ENCODE measurements at regions not wholly inside any gene's neighbourhood (a gene's known extent, or its start where the extent isn't known, plus 50 kb on each side); places are given as distances from the start of the nearest gene placed in this dataset.

- POLR2A ChIA-PET (ENCODE audit: unreplicated experiment), result no interaction called here
- intact Hi-C loops (cut with micrococcal nuclease), result no loop called here
- H3K4me2 ChIP-seq (ENCODE audit: low read length), result no peak overlapping the region
- no peaks in the 10 kb centered on the region for H3K9me3 ChIP-seq (ENCODE audit: low read length)
- H3K27me3 ChIP-seq (ENCODE audit: low read length), result no peaks in the 10 kb centered on the region
- no peaks in the 10 kb centered on the region for H3K36me3 ChIP-seq (ENCODE audit: low read depth, low read length)
- CTCF ChIA-PET, result no interaction called here
- no peaks in the 10 kb centered on the region for H3K79me2 ChIP-seq (ENCODE audit: low read length)
- no peak for TF ChIP-seq EZH2 (IDR thresholded peaks at IDR 0.05; ENCODE audit: low read length, unreplicated experiment)
- H3K4me3 ChIP-seq (ENCODE audit: low read length), result no peak overlapping the region
- no peaks in the 10 kb centered on the region for H3K4me1 ChIP-seq (ENCODE audit: insufficient read depth, low read length)
- no peaks in the 10 kb centered on the region for H3F3A ChIP-seq (ENCODE audit: low read length, unreplicated experiment)
- H2AFZ ChIP-seq (ENCODE audit: low read length), result no peak overlapping the region
- no peak overlapping the region for H3K27ac ChIP-seq (ENCODE audit: low read length)
- ATAC-seq (no peak), DNase-seq (no peak)
- no peaks in the 10 kb centered on the region for H3K9me2 ChIP-seq (replicated peaks; ENCODE audit: low read length)
- no TSS peak for BruUV-seq (replicated peaks)
- no peak overlapping the region for H3K9ac ChIP-seq (ENCODE audit: low read length)
- H4K20me1 ChIP-seq (ENCODE audit: low read length), result no peaks in the 10 kb centered on the region
Observed at GRCh38 chr10:27413387-27413786, 90.7 kb upstream of the RAB18 start.

DNA sequence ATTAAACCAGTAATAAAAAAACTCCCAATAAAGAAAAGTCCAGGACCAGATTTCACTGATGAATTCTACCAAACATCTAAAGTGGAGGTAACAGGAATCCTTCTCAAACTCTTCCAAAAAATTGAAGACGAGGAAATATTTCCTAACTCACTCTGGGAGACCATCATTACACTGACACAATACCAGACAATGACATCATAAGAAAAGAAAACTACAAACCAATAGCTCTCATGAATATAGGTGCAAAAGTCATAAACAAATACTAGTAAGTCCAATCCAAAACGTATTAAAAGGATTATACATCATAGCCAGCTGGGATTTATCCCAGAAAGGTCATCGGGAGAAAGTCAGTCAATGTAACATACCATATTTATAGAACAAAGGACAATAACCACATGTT is 94.0 kb upstream of the RAB18 start:
- H3K4me1 ChIP-seq (ENCODE audit: insufficient read depth, low read length), result no peaks in the 10 kb centered on the region
- no peaks in the 10 kb centered on the region for H3K79me2 ChIP-seq (ENCODE audit: low read length)
- BruUV-seq (replicated peaks), result no TSS peak
- ChIA-PET POLR2A (ENCODE audit: unreplicated experiment) (no interaction called here), CTCF (no interaction called here)
- H2AFZ ChIP-seq (ENCODE audit: low read length), result no peak overlapping the region
- no peaks in the 10 kb centered on the region for H4K20me1 ChIP-seq (ENCODE audit: low read length)
- H3K9me3 ChIP-seq (ENCODE audit: low read length), result no peaks in the 10 kb centered on the region
- no peaks in the 10 kb centered on the region for H3K36me3 ChIP-seq (ENCODE audit: low read depth, low read length)
- DNase-seq (no peak), ATAC-seq (no peak)
- no peaks in the 10 kb centered on the region for H3F3A ChIP-seq (ENCODE audit: low read length, unreplicated experiment)
- H3K4me2 ChIP-seq (ENCODE audit: low read length), result no peak overlapping the region
- TF ChIP-seq EZH2phosphoT487 (IDR thresholded peaks at IDR 0.05; ENCODE audit: borderline replicate concordance, low read length) (no peak), EZH2 (IDR thresholded peaks at IDR 0.05; ENCODE audit: low read length, unreplicated experiment) (no peak), CTCF (conservative IDR thresholded peaks at IDR 0.05; ENCODE audit: low read depth, low read length) (no peak)
- no peaks in the 10 kb centered on the region for H3K9me2 ChIP-seq (replicated peaks; ENCODE audit: low read length)
- no peak overlapping the region for H3K27ac ChIP-seq (ENCODE audit: low read length)
- H3K9ac ChIP-seq (ENCODE audit: low read length), result no peak overlapping the region
- H3K27me3 ChIP-seq (ENCODE audit: low read length), result no peaks in the 10 kb centered on the region
- no peak overlapping the region for H3K4me3 ChIP-seq (ENCODE audit: low read length)
- intact Hi-C loops (cut with micrococcal nuclease), result no loop called here

- Histone ChIP-seq H3K9me2 (replicated peaks; ENCODE audit: low read length) (no peaks in the 10 kb centered on the region), H3K27me3 (ENCODE audit: low read length) (no peaks in the 10 kb centered on the region), H4K20me1 (ENCODE audit: low read length) (no peaks in the 10 kb centered on the region), H3K79me2 (ENCODE audit: low read length) (no peaks in the 10 kb centered on the region), H3K27ac (ENCODE audit: low read length) (no peak overlapping the region), H3K4me3 (ENCODE audit: low read length) (no peak overlapping the region), H3F3A (ENCODE audit: low read length, unreplicated experiment) (no peaks in the 10 kb centered on the region), H3K9me3 (ENCODE audit: low read length) (no peaks in the 10 kb centered on the region), H2AFZ (ENCODE audit: low read length) (no peak overlapping the region), H3K36me3 (ENCODE audit: low read depth, low read length) (no peaks in the 10 kb centered on the region), H3K9ac (ENCODE audit: low read length) (no peak overlapping the region), H3K4me1 (ENCODE audit: insufficient read depth, low read length) (no peaks in the 10 kb centered on the region), H3K4me2 (ENCODE audit: low read length) (no peak overlapping the region)
- ChIA-PET CTCF (no interaction called here), POLR2A (ENCODE audit: unreplicated experiment) (no interaction called here)
- no peak for DNase-seq
- no TSS peak for BruUV-seq (replicated peaks)
- ATAC-seq, result no peak
- TF ChIP-seq EZH2 (IDR thresholded peaks at IDR 0.05; ENCODE audit: low read length, unreplicated experiment) (no peak), EZH2phosphoT487 (IDR thresholded peaks at IDR 0.05; ENCODE audit: borderline replicate concordance, low read length) (no peak), CTCF (conservative IDR thresholded peaks at IDR 0.05; ENCODE audit: low read depth, low read length) (no peak)
- intact Hi-C loops (cut with micrococcal nuclease), result no loop called here
Observed at GRCh38 chr10:27407271-27407670, 96.8 kb upstream of the RAB18 start.

All from PC-3 (cell line).